ENCODE measurements at regions not wholly inside any gene's neighbourhood (a gene's known extent, or its start where the extent isn't known, plus 50 kb on each side); places are given as distances from the start of the nearest gene placed in this dataset.

DNA sequence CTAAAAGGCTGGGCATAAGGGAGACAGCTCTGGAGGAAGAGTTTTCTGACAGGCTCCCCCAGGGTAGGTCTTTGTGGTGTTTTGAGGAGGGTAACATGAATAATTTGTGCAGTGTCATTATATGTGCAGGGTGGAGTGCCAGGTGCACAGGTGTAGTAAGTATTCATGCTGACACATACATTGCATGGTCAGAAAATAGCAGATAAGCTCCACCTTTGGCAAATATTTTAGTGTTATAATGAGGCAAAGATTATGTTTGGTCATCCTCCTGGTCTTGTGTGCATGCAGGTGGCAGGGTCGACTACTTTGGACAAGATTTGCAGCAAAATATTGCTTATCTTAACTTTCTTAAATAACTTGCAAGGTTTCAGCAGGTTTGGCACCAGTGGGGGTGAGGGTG lies 910.4 kb upstream of the PCDH10 start:
- TF ChIP-seq, protein P1, sequence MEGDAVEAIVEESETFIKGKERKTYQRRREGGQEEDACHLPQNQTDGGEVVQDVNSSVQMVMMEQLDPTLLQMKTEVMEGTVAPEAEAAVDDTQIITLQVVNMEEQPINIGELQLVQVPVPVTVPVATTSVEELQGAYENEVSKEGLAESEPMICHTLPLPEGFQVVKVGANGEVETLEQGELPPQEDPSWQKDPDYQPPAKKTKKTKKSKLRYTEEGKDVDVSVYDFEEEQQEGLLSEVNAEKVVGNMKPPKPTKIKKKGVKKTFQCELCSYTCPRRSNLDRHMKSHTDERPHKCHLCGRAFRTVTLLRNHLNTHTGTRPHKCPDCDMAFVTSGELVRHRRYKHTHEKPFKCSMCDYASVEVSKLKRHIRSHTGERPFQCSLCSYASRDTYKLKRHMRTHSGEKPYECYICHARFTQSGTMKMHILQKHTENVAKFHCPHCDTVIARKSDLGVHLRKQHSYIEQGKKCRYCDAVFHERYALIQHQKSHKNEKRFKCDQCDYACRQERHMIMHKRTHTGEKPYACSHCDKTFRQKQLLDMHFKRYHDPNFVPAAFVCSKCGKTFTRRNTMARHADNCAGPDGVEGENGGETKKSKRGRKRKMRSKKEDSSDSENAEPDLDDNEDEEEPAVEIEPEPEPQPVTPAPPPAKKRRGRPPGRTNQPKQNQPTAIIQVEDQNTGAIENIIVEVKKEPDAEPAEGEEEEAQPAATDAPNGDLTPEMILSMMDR (conservative IDR thresholded peaks at IDR 0.05 in 1 of 2, IDR thresholded peaks at IDR 0.05 in 1 of 2; ENCODE audit: extremely low read depth in 1 of 2, insufficient read depth in 1 of 2, low read depth in 1 of 2, low read length in 2 of 2): no peak
- TF ChIP-seq EZH2 (IDR thresholded peaks at IDR 0.05; ENCODE audit: borderline replicate concordance, low read length): no peak
